ENCODE measurements at regions not wholly inside any gene's neighbourhood (a gene's known extent, or its start where the extent isn't known, plus 50 kb on each side); places are given as distances from the start of the nearest gene placed in this dataset.

DNA sequence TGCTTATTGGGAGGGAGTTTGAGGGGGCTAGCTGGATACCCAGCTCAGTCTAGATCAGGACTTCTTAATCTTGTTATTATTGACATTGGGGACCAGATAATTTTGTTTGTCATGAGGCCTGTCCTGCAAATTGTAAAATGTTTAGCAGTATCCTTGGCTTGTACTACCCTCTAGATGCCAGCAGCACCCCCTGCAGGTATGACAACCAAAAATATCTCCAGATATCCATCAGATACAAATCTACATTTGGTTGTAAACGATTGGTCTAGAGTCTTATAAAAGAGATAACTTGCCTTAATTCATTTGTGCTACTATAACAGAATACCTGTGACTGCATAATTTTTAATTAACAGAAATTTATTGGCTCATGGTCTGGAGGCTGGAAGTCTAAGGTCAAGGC is 1232.2 kb downstream of the XPNPEP1 start:
- Histone ChIP-seq H3K79me2 (ENCODE audit: low read length) (no peaks in the 10 kb centered on the region), H3K36me3 (ENCODE audit: low read depth, low read length) (no peaks in the 10 kb centered on the region), H3K27me3 (ENCODE audit: low read length) (no peaks in the 10 kb centered on the region), H4K20me1 (ENCODE audit: low read length) (no peaks in the 10 kb centered on the region), H3K9me3 (ENCODE audit: low read length) (no peaks in the 10 kb centered on the region), H3K27ac (ENCODE audit: low read length) (no peak overlapping the region), H3K9ac (ENCODE audit: low read length) (no peak overlapping the region), H3K4me2 (ENCODE audit: low read length) (no peak overlapping the region), H2AFZ (ENCODE audit: low read length) (no peak overlapping the region), H3K9me2 (replicated peaks; ENCODE audit: low read length) (no peaks in the 10 kb centered on the region), H3F3A (ENCODE audit: low read length, unreplicated experiment) (no peaks in the 10 kb centered on the region), H3K4me3 (ENCODE audit: low read length) (no peak overlapping the region), H3K4me1 (ENCODE audit: insufficient read depth, low read length) (no peaks in the 10 kb centered on the region)
- no TSS peak for BruUV-seq (replicated peaks)
- TF ChIP-seq EZH2phosphoT487 (IDR thresholded peaks at IDR 0.05; ENCODE audit: borderline replicate concordance, low read length) = no peak
- TF ChIP-seq EZH2 (IDR thresholded peaks at IDR 0.05; ENCODE audit: low read length, unreplicated experiment) = no peak
- TF ChIP-seq, protein P1, sequence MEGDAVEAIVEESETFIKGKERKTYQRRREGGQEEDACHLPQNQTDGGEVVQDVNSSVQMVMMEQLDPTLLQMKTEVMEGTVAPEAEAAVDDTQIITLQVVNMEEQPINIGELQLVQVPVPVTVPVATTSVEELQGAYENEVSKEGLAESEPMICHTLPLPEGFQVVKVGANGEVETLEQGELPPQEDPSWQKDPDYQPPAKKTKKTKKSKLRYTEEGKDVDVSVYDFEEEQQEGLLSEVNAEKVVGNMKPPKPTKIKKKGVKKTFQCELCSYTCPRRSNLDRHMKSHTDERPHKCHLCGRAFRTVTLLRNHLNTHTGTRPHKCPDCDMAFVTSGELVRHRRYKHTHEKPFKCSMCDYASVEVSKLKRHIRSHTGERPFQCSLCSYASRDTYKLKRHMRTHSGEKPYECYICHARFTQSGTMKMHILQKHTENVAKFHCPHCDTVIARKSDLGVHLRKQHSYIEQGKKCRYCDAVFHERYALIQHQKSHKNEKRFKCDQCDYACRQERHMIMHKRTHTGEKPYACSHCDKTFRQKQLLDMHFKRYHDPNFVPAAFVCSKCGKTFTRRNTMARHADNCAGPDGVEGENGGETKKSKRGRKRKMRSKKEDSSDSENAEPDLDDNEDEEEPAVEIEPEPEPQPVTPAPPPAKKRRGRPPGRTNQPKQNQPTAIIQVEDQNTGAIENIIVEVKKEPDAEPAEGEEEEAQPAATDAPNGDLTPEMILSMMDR (conservative IDR thresholded peaks at IDR 0.05; ENCODE audit: low read depth, low read length) = no peak
- intact Hi-C loops (cut with micrococcal nuclease) = no loop called here
- ATAC-seq (no peak), DNase-seq (no peak)
- CTCF ChIA-PET = no interaction called here
- POLR2A ChIA-PET (ENCODE audit: unreplicated experiment) = no interaction called here

DNA sequence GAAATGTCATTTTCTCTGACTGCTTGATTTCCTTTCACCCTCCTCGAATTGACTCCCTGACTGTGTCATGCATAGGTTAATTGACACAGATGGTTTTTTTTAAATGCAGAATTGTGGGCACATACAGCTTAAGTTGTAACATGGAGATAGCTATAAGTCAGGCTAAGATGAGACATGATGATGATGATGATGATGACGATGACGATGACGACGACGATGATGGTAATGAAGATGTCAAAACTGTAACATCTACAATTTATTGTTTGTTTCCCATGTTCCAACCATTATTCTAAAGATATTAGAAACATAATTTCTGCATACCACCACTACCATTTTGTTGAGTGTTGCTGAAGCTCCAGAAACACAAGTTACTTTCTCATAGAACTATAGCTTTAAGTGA is 1232.8 kb downstream of the XPNPEP1 start:
- Histone ChIP-seq H3K27ac (ENCODE audit: low read length) (no peak overlapping the region), H3K4me1 (ENCODE audit: insufficient read depth, low read length) (no peaks in the 10 kb centered on the region), H4K20me1 (ENCODE audit: low read length) (no peaks in the 10 kb centered on the region), H3K4me2 (ENCODE audit: low read length) (no peak overlapping the region), H3K4me3 (ENCODE audit: low read length) (no peak overlapping the region), H3K79me2 (ENCODE audit: low read length) (no peaks in the 10 kb centered on the region), H3K36me3 (ENCODE audit: low read depth, low read length) (no peaks in the 10 kb centered on the region), H3K9me3 (ENCODE audit: low read length) (no peaks in the 10 kb centered on the region), H3F3A (ENCODE audit: low read length, unreplicated experiment) (no peaks in the 10 kb centered on the region), H2AFZ (ENCODE audit: low read length) (no peak overlapping the region), H3K27me3 (ENCODE audit: low read length) (no peaks in the 10 kb centered on the region), H3K9me2 (replicated peaks; ENCODE audit: low read length) (no peaks in the 10 kb centered on the region), H3K9ac (ENCODE audit: low read length) (no peak overlapping the region)
- POLR2A ChIA-PET (ENCODE audit: unreplicated experiment) = no interaction called here
- DNase-seq (no peak), ATAC-seq (no peak)
- CTCF ChIA-PET = no interaction called here
- BruUV-seq (replicated peaks) = no TSS peak
- TF ChIP-seq EZH2phosphoT487 (IDR thresholded peaks at IDR 0.05; ENCODE audit: borderline replicate concordance, low read length) (no peak), EZH2 (IDR thresholded peaks at IDR 0.05; ENCODE audit: low read length, unreplicated experiment) (no peak)
- TF ChIP-seq, protein P1 (conservative IDR thresholded peaks at IDR 0.05; ENCODE audit: low read depth, low read length) = no peak
- intact Hi-C loops (cut with micrococcal nuclease) = no loop called here

DNA sequence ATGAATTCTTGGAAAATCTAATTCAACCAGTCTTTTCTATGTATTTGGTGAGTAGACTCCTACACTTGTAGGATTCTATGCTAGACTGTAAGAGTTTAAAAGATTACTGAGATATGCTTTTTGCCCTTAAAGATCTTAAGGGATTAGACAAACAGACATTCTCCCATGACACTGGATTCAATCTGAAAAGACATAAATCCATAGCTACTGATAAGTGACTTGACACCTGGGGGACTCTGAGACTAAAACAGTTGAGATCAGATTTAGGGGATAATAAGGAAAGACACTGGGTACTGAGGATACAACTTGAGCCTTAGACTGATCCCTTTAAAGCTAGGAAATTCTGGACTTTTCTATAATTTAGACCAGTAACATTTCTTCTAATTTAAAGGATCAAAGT is 1233.4 kb downstream of the XPNPEP1 start:
- Histone ChIP-seq H2AFZ (ENCODE audit: low read length) (no peak overlapping the region), H3K36me3 (ENCODE audit: low read depth, low read length) (no peaks in the 10 kb centered on the region), H3K27ac (ENCODE audit: low read length) (no peak overlapping the region), H3K9me3 (ENCODE audit: low read length) (no peaks in the 10 kb centered on the region), H3K4me1 (ENCODE audit: insufficient read depth, low read length) (no peaks in the 10 kb centered on the region), H3K4me2 (ENCODE audit: low read length) (no peak overlapping the region), H3K9ac (ENCODE audit: low read length) (no peak overlapping the region), H4K20me1 (ENCODE audit: low read length) (no peaks in the 10 kb centered on the region), H3K79me2 (ENCODE audit: low read length) (no peaks in the 10 kb centered on the region), H3K9me2 (replicated peaks; ENCODE audit: low read length) (no peaks in the 10 kb centered on the region), H3K27me3 (ENCODE audit: low read length) (no peaks in the 10 kb centered on the region), H3F3A (ENCODE audit: low read length, unreplicated experiment) (no peaks in the 10 kb centered on the region), H3K4me3 (ENCODE audit: low read length) (no peak overlapping the region)
- TF ChIP-seq EZH2 (IDR thresholded peaks at IDR 0.05; ENCODE audit: low read length, unreplicated experiment) = no peak
- no peak for TF ChIP-seq EZH2phosphoT487 (IDR thresholded peaks at IDR 0.05; ENCODE audit: borderline replicate concordance, low read length)
- TF ChIP-seq, protein P1 (conservative IDR thresholded peaks at IDR 0.05; ENCODE audit: low read depth, low read length) = no peak
- ChIA-PET POLR2A (ENCODE audit: unreplicated experiment) (no interaction called here), CTCF (no interaction called here)
- BruUV-seq (replicated peaks) = no TSS peak
- no peak for DNase-seq
- intact Hi-C loops (cut with micrococcal nuclease) = no loop called here
- no peak for ATAC-seq
